ENCODE measurements at regions not wholly inside any gene's neighbourhood (a gene's known extent, or its start where the extent isn't known, plus 50 kb on each side); places are given as distances from the start of the nearest gene placed in this dataset.

DNA sequence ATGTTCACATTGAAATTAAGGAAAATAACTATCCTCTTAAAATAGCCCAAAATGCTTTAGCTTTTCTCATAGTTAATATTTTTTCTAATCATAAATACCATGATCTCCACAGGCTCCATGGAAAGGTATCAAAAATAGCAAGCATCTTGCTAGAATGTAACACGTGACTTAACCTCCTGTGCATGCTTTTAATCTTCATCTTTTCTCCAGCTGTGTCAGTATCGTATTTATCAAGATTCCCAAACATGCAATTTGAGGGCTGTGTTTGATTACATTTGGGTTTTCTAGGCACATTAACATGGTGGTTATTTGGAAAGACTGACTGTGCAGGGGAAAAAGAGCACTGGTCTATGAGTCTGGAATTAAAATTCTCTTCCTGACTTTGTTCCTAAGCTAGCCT lies 472.5 kb upstream of the MCTP2 start:
- TF ChIP-seq MXI1 (IDR thresholded peaks at IDR 0.05; ENCODE audit: low read depth, low read length) (no peak), EP300 (IDR thresholded peaks at IDR 0.05; ENCODE audit: borderline replicate concordance in 1 of 2, low read depth in 1 of 2, low read length in 1 of 2) (no peak), FOSL2 (IDR thresholded peaks at IDR 0.05; ENCODE audit: borderline replicate concordance, low read depth) (no peak), SIN3A (IDR thresholded peaks at IDR 0.05; ENCODE audit: borderline replicate concordance, low read depth, low read length) (no peak), POLR2AphosphoS5 (IDR thresholded peaks at IDR 0.05; ENCODE audit: low read depth, low read length) (no peak), TCF12 (IDR thresholded peaks at IDR 0.05) (no peak), USF2 (IDR thresholded peaks at IDR 0.05; ENCODE audit: borderline replicate concordance, low read depth, low read length) (no peak), YY1 (IDR thresholded peaks at IDR 0.05; ENCODE audit: low read depth) (no peak), ZBTB33 (IDR thresholded peaks at IDR 0.05; ENCODE audit: borderline replicate concordance, low read depth) (no peak), FOXM1 (IDR thresholded peaks at IDR 0.05; ENCODE audit: low read depth) (no peak)
- TF ChIP-seq, protein P1, sequence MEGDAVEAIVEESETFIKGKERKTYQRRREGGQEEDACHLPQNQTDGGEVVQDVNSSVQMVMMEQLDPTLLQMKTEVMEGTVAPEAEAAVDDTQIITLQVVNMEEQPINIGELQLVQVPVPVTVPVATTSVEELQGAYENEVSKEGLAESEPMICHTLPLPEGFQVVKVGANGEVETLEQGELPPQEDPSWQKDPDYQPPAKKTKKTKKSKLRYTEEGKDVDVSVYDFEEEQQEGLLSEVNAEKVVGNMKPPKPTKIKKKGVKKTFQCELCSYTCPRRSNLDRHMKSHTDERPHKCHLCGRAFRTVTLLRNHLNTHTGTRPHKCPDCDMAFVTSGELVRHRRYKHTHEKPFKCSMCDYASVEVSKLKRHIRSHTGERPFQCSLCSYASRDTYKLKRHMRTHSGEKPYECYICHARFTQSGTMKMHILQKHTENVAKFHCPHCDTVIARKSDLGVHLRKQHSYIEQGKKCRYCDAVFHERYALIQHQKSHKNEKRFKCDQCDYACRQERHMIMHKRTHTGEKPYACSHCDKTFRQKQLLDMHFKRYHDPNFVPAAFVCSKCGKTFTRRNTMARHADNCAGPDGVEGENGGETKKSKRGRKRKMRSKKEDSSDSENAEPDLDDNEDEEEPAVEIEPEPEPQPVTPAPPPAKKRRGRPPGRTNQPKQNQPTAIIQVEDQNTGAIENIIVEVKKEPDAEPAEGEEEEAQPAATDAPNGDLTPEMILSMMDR (IDR thresholded peaks at IDR 0.05): no peak
- TF ChIP-seq, protein P2, sequence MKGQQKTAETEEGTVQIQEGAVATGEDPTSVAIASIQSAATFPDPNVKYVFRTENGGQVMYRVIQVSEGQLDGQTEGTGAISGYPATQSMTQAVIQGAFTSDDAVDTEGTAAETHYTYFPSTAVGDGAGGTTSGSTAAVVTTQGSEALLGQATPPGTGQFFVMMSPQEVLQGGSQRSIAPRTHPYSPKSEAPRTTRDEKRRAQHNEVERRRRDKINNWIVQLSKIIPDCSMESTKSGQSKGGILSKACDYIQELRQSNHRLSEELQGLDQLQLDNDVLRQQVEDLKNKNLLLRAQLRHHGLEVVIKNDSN (IDR thresholded peaks at IDR 0.05; ENCODE audit: borderline replicate concordance, low read depth): no peak
- TF ChIP-seq, protein P3, sequence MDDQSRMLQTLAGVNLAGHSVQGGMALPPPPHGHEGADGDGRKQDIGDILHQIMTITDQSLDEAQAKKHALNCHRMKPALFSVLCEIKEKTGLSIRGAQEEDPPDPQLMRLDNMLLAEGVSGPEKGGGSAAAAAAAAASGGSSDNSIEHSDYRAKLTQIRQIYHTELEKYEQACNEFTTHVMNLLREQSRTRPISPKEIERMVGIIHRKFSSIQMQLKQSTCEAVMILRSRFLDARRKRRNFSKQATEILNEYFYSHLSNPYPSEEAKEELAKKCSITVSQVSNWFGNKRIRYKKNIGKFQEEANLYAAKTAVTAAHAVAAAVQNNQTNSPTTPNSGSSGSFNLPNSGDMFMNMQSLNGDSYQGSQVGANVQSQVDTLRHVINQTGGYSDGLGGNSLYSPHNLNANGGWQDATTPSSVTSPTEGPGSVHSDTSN (IDR thresholded peaks at IDR 0.05): no peak

Measured in SK-N-SH (cell line).